ENCODE measurements at regions not wholly inside any gene's neighbourhood (a gene's known extent, or its start where the extent isn't known, plus 50 kb on each side); places are given as distances from the start of the nearest gene placed in this dataset.
"Not testable (repeated sequence)": the region's sequence is repeated elsewhere in the genome, so short reads cannot be mapped to it uniquely, and the experiment has no call there.

DNA sequence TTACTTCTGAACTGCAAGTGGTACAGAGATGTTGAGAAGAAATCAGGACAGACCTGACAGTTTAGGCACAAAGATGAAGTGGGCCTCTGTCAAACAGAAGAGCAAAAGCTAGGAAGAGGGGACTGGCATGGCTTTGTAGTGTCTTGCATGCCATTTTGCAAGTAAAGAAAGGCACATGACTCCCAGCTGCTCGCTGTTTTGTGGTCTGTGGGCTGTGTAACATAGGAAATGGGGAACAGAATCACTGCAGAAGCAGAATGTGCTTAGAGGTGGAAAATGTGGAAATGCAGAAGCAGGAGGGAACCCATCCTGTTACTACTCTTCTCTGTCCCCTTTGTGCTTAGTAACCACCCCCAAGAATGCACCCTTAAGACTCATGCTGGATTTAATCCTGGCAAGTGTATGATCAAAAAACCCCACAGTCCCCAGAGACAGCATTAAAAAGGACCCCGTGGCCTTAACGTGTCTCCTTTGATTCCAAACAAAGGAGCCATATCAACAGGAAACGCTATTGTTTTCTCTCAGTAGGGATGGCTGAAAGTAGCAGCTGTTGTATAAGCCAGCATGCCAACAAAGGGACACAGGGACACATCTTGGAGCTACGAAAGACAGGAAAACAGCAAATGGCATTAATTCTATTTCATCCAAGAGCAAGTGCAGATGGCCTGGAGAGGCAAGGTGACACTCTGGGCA is 177.6 kb upstream of the GLRA2 start:
- no peak for DNase-seq

DNA sequence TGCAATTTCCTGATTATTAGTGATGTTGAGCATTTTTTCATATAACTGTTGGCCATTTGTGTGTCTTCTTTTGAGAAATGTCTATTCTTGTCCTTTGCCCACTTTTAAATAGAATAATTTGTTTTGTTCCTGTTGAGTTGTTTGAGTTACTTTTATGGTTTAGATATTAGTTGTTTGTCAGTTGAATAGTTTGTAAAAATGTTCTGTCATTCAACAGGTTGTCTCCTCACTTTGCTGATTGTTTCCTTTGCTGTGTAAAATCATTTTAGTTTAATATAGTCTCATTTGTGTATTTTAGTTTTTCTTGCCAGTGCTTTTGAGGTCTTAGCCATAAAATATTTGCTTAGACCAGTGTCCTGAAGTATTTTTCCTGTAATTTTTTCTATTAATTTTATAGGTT is 181.8 kb upstream of the GLRA2 start:
- DNase-seq: no peak

DNA sequence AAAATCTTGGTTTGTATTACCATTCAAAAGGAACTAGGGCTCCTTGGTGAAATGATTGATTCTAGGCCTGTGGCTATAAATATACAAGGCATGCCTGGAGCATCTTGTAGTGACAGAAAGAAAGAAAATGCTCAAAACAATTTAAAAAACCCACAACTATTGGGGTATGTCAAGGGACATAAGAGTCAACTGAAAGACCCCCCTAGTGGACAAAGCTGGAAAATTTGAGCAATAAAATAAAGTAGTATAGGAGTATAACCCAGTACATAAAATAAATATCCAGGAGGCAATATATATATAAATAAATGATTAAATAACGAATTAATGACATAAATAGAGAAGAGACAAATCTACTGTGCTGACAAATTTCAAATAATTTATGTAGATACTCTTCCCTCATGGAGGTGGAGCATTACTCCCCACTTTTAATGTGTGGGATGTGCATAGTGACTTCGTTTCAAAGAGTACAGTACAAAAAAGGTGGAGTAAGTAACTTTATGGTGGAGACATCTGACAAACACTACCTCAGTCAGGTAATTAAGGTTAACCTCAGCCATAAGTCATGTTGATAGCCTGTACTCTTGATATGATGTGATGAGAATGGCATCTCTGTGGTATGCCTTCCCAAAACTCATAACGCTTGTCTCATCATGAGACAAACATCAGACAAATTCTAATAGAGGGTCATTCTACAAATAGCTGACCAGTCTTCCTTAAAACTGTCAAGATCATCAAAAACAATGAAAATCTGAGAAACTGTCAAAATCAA is 185.0 kb upstream of the GLRA2 start:
- no peak for DNase-seq

DNA sequence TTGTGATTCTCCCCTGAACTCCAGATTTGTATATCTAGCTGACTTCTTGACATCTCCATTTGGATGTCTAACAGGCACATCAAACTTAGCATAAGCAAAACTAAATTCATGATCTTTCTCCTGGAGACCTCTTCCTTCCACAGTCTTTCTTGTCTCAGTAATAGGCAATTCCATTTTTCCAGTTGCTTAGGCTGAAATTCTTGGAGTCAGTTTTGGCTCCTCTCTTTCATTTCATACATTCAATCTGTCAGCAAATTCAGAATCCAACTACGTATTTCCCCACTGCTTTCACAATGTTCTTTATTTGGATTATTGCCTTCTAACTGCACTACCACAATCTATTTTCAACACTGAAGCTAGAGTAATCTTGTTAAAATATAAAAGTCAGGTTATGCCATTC is 219.9 kb upstream of the GLRA2 start:
- DNase-seq: no peak

- DNase-seq: not testable (repeated sequence)
These were observed 220.4 kb upstream of the GLRA2 start for GRCh38 chrX:14308976-14309375.

- DNase-seq: no peak
These were observed 225.4 kb upstream of the GLRA2 start for GRCh38 chrX:14303891-14304290.

DNA sequence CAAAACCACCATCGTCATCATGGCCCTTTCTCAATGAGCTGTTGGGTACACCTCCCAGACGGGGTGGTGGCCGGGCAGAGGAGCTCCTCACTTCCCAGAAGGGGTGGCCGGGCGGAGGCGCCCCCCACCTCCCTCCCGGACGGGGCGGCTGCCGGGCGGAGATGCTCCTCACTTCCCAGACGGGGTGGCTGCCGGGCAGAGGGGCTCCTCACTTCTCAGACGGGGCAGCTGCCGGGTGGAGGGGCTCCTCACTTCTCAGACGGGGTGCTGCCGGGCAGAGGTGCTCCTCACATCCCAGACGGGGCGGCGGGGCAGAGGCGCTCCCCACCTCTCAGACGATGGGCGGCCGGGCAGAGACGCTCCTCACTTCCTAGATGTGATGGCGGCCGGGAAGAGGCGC is 226.8 kb upstream of the GLRA2 start:
- not testable (repeated sequence) for DNase-seq

GRCh38 chrX:14300376-14300775 is 229.0 kb upstream of the GLRA2 start:
- DNase-seq: peak; percentile 31

DNA sequence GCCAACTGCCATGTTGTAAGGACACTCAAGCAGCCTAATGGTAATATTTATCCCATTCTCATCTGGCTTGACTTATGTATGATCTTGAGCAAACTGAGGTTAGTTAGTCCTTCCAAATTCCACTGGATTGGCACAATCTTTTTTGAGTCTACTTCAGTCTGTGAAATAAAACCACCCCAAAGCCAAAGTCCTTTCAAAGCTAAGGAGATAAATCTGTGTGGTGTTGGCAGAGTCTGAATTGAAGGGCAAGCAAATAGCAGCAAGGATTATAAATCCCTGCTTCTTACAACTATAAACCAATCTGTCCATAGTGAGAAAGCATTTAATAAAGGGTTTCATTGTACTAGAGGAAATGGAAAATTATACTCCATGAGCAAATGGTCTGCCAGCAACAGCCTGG is 233.9 kb upstream of the GLRA2 start:
- no peak for DNase-seq

DNA sequence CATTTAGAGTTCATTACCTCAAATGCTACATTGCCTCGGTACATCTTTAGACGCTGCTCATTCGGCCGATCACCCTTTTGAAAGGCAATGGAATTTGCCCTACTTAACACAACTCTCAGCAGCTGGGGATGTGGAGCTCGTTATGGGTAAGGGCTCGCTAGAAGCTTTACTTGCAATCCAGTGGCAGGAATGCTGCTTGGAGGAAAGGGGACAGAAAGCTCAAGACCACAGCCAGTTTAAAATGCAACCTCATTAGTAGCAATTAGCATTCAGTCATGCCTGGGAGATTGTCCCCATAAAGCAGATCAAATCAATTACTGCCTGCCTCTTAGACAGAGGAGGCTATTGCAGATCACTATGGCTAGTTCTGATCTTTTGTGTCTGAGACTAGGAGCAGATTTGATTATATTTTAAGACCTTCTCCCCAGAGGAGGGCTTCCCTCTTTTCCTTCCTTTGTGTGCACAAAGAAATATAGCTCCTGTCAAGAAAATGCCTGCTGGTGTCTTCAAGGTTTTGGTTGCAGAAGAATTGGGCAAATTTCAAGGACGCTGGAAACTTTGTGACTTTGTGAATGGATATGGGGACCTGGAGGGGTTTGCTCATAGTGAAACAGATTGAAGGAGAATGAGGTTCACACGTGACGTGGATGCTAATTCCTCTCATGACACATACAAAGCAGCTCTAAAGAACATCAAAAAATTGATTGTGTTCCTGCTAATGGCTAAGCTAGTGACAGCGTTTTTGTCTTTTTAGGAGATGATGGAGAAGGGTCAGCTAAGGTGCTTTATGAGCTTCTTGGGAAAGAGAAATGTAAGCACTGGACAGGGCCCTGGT is 237.5 kb upstream of the GLRA2 start:
- no peak for DNase-seq

DNA sequence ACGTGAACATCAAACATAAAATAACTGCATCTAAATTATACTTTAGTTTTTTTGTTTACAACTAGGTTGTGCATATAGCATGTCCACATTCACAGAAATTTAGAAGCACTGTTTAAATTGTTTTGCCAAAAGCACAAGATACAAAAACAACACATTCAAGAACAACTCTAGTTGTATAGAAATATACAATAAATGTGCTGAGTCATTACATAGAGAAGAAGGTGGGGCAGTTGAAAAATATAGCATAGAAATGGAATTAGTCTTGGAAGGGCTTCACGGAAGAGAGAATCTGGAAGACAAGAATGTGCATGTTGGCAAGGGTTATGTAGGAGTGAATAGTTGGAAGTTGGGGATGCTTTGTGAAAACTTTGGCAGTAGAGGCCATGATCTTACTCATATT is 239.0 kb upstream of the GLRA2 start:
- no peak for DNase-seq

GRCh38 chrX:14274691-14275090 is 245.0 kb upstream of the GEMIN8 start:
- no peak for DNase-seq

GRCh38 chrX:14267216-14267615 is 237.5 kb upstream of the GEMIN8 start:
- DNase-seq: no peak

DNA sequence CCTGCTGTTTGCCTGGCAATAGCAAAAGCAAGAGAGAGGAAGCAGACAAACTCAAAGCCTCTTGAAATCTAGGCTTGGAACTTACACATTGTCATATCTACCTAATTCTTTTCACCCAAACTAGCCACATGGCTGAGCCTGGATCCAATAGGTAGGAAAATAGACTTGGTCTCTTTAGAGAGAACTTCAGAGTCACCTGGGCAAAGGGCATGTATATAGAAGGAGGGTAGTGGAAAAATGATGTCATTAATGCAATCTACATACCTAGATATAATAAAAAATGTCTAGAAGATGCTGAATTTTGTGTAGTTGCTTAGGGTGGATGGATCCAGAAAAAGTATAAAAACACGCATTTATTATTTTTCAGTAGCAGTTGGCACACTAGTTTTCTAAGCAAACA is 237.0 kb upstream of the GEMIN8 start:
- no peak for DNase-seq

- DNase-seq: no peak
These were observed 214.1 kb upstream of the GEMIN8 start for GRCh38 chrX:14243823-14244222.

GRCh38 chrX:14235004-14235403 is 205.3 kb upstream of the GEMIN8 start:
- DNase-seq: no peak

DNA sequence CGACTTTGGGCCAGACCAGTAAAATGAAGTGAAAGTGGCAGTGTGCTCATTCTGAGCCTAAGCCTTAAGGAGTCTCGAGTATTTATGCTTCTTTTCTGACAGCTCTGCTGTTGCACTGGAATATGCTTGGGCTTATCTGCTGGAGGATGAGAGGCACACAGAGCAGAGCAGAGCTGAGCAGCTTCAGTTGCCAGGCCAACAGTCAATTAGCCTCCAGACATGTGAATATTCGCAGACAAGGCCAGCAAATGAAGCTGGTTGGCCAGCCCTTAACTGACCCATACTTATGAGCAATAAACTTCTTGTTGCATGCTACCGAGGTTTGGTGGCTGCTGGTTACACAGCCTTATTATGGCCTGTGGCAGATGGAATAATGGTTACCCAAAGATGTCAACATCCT is 203.0 kb upstream of the GEMIN8 start:
- no peak for DNase-seq

DNA sequence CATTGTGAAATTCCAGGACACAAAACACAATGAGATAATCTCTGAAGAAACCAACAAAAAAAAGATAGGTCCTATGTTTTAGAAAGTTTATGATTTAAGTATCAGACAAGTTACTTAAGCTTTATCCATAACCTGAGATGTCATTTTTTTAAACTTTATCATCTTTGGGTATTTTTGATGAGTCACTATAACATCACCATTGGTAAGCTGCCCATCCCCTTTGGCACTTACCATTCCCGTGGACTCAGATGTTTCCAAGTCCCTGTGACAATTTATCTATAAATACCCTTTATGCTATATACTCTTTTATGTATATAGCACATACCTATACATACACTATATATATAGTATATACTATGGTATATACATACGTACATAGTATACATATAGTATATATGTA is 198.9 kb upstream of the GEMIN8 start:
- no peak for DNase-seq

- no peak for DNase-seq
These were observed 190.8 kb upstream of the GEMIN8 start for GRCh38 chrX:14220386-14220944.

- DNase-seq: no peak
These were observed 179.3 kb upstream of the GEMIN8 start for GRCh38 chrX:14209034-14209433.

DNA sequence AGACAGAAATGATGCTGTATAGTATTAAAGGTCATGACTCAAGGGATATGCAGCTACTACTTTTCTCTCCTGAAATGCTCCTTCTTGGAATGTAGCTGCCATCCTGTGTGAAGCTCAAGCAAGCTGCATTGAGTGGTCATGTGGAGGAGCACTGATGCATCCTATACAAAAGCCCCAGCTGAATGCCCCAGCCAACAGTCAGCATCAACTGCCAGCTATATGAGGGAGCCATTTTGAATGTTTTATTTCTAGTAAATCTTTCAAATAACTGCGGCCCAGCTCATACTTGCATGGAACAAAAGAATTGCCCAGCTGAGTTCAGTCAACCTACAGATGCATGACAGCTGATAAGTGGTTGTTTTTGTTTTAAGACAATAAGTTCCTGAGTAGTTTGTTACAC is 165.0 kb upstream of the GEMIN8 start:
- no peak for DNase-seq

GRCh38 chrX:14193547-14193946 is 163.9 kb upstream of the GEMIN8 start:
- DNase-seq: no peak

DNA sequence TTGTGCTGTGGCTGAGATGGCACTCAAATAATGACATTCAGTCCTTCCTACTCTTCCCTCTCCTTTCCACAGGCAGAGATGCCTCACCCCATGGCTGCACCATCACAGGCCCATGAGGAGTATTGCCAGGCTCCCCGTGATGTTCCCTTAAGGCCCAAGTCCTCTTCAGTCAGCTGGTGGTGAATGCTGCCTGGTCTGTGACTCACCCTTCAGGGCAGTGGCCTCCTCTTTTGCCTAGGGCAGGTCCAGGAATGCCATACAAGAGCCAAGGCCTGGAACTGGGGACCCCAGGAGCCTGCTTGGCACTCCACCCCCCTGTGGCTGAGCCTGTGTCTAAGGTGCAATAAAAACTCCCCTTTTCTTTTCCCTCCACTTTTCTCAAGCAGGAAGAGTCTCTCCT is 144.2 kb upstream of the GEMIN8 start:
- no peak for DNase-seq

- no peak for DNase-seq
These were observed 135.1 kb upstream of the GEMIN8 start for GRCh38 chrX:14164828-14165227.
